HepG2 (cell line): ENCODE measurements at regions not wholly inside any gene's neighbourhood (a gene's known extent, or its start where the extent isn't known, plus 50 kb on each side); places are given as distances from the start of the nearest gene placed in this dataset.

Source experiments
- ATAC-seq: fragments of 200-7000 bp; cut with Tn5 transposase; 3 replicates; pipeline ENCODE4 v1.9.1; 2020; ENCODE audit warnings: mild to moderate bottlenecking, moderate library complexity
- BruUV-seq: library from RNA; stranded (reverse); fragments of 400-500 nt; replicated peaks from 2 replicates; lab custom pipeline; 2021; lab: Mats Ljungman, UMichigan
- CTCF ChIA-PET: fragments of 300-600 bp; formaldehyde crosslinking; extraction: SDS; loops from one replicate; lab custom pipeline; 2021; ENCODE audit warnings: low total read pairs, inconsistent platforms, low intra/inter-chr PET ratio; lab: Yijun Ruan, JAX
- POLR2A ChIA-PET: fragments of 350-600 bp; sonication (Branson Sonifier 250); formaldehyde crosslinking; loops from one replicate; lab custom pipeline; 2020; ENCODE audit warnings: antibody characterized with exemption, inconsistent platforms; lab: Yijun Ruan, JAX
- DNase-seq: peaks from one replicate; pipeline ENCODE4 v3.0.0-alpha.2; 2015; ENCODE audit warnings: low spot score
- FAIRE-seq: peaks from 3 replicates; lab custom pipeline; 2011; peaks lifted over from hg19 to GRCh38; lab: Jason Lieb, UNC
- H2AFZ ChIP-seq: one replicate; pipeline ENCODE4 v1.6.1; 2011; ENCODE audit warnings: low read length, inconsistent platforms
- H3K27ac ChIP-seq: fragments of 300-600 bp; 3 replicates; pipeline ENCODE4 v1.8.0; 2011; ENCODE audit warnings: mixed run types, mild to moderate bottlenecking, mixed read lengths, low read length, inconsistent platforms; ENCODE audit not compliant: insufficient read depth; ENCODE audit errors: extremely low read length
- H3K27me3 ChIP-seq, 2 experiments: fragments of 200-600 bp in 1 of 2; 2 replicates in 1 of 2; 3 replicates in 1 of 2; pipeline versions ENCODE4 v1.6.0 to v1.8.0; 2011; ENCODE audit warnings: low read length in 2 of 2, mild to moderate bottlenecking in 2 of 2, moderate library complexity in 2 of 2, inconsistent platforms in 1 of 2; ENCODE audit not compliant: insufficient read depth in 2 of 2, control insufficient read depth in 1 of 2
- H3K36me3 ChIP-seq, 2 experiments: fragments of 200-600 bp in 1 of 2; replicated peaks in 1 of 2; 2 replicates in 1 of 2; 3 replicates in 1 of 2; pipeline versions ENCODE4 v1.5.1 to v1.8.0; 2011; ENCODE audit warnings: low read length in 2 of 2, inconsistent platforms in 1 of 2; ENCODE audit not compliant: insufficient read depth in 2 of 2, control insufficient read depth in 1 of 2
- H3K4me1 ChIP-seq: 2 replicates; pipeline ENCODE4 v1.5.1; 2012; ENCODE audit warnings: low read length, inconsistent platforms; ENCODE audit not compliant: insufficient read depth
- H3K4me2 ChIP-seq: 2 replicates; pipeline ENCODE4 v1.6.0; 2011; ENCODE audit warnings: low read depth, low read length, inconsistent platforms
- H3K4me3 ChIP-seq, 3 experiments: fragments of 200-600 bp in 1 of 3; sonication (generic), shearing (Covaris generic) in 1 of 3; replicated peaks in 1 of 3; 2 replicates each; pipeline ENCODE4 v1.5.1; 2011 to 2016; ENCODE audit warnings: low read length in 3 of 3, inconsistent platforms in 2 of 3, low read depth in 2 of 3, mild to moderate bottlenecking in 2 of 3, control low read depth in 1 of 3, mixed read lengths in 1 of 3; ENCODE audit not compliant: insufficient read depth in 1 of 3
- H3K79me2 ChIP-seq: one replicate; pipeline ENCODE4 v1.6.1; 2011; ENCODE audit warnings: low read length, inconsistent platforms; ENCODE audit not compliant: insufficient read depth
- H3K9ac ChIP-seq: 2 replicates; pipeline ENCODE4 v1.6.0; 2011; ENCODE audit warnings: mild to moderate bottlenecking, low read depth, low read length, inconsistent platforms; ENCODE audit not compliant: insufficient read depth
- H3K9me3 ChIP-seq: 2 replicates; pipeline ENCODE4 v1.5.1; 2012; ENCODE audit warnings: mild to moderate bottlenecking, low read length
- H4K20me1 ChIP-seq: 2 replicates; pipeline ENCODE4 v1.6.0; 2011; ENCODE audit warnings: inconsistent platforms, mild to moderate bottlenecking, low read length, moderate library complexity; ENCODE audit not compliant: insufficient read depth
- GLI4 ChIP-seq: sonication (generic); formaldehyde crosslinking; IDR thresholded peaks from 2 replicates; pipeline ENCODE4 v1.5.1; 2020; ENCODE audit warnings: missing genetic modification reagents, mild to moderate bottlenecking, moderate library complexity, borderline replicate concordance
- PHF8 ChIP-seq: sonication (generic); formaldehyde crosslinking; IDR thresholded peaks from 2 replicates; pipeline ENCODE4 v1.5.0; 2020; ENCODE audit warnings: missing genetic modification reagents
- SNAPC4 ChIP-seq: sonication (generic); formaldehyde crosslinking; IDR thresholded peaks from 2 replicates; pipeline ENCODE4 v1.4.0; 2020; ENCODE audit warnings: mild to moderate bottlenecking, missing genetic modification reagents
- WIZ ChIP-seq: sonication (generic); formaldehyde crosslinking; IDR thresholded peaks from 2 replicates; pipeline ENCODE4 v1.5.1; 2020; ENCODE audit warnings: mild to moderate bottlenecking, missing genetic modification reagents
- ZHX1 ChIP-seq: sonication (generic); formaldehyde crosslinking; IDR thresholded peaks from 2 replicates; pipeline ENCODE4 v1.8.1; 2022; ENCODE audit warnings: low read depth, mild to moderate bottlenecking, missing genetic modification reagents
- ZNF143 ChIP-seq: sonication (generic); formaldehyde crosslinking; IDR thresholded peaks from 2 replicates; pipeline ENCODE4 v1.4.0; 2020; ENCODE audit warnings: missing genetic modification reagents
- ZNF160 ChIP-seq: sonication (generic); formaldehyde crosslinking; IDR thresholded peaks from 2 replicates; pipeline ENCODE4 v1.8.0; 2022; ENCODE audit warnings: mild to moderate bottlenecking, inconsistent platforms, missing genetic modification reagents
- ZNF780A ChIP-seq: sonication (generic); formaldehyde crosslinking; IDR thresholded peaks from 2 replicates; pipeline ENCODE4 v1.8.0; 2022; ENCODE audit warnings: mild to moderate bottlenecking, missing genetic modification reagents, moderate library complexity
- ZSCAN21 ChIP-seq: sonication (generic); formaldehyde crosslinking; IDR thresholded peaks from 2 replicates; pipeline ENCODE4 v1.8.0; 2022; ENCODE audit warnings: mild to moderate bottlenecking, missing genetic modification reagents, moderate library complexity, borderline replicate concordance
- WGBS: methylation state at CpG from one replicate; pipeline ENCODE4 v1.1.6; 2017; ENCODE audit warnings: low lambda C conversion rate; 5-methylcytosine and 5-hydroxymethylcytosine counted together
- in situ Hi-C: cut with HindIII; loops from 2 replicates; pipeline ENCODE4 v1.10.0; 2017; ENCODE audit warnings: low pct_unique_long_range_greater_than_20kb; ENCODE audit not compliant: extremely low pct_ligation_motif_present
- intact Hi-C: fragments of 100-400 bp; cut with micrococcal nuclease; formaldehyde crosslinking; loops from one replicate; pipeline ENCODE4 v1.10.0; 2022; ENCODE audit not compliant: unreplicated experiment

GRCh38 chr11:127191261-127191660 is 190.7 kb upstream of the KIRREL3 start:
- no peak overlapping the region for H3K4me2 ChIP-seq
- in situ Hi-C loops, result no loop called here
- intact Hi-C loops, result no loop called here
- no peak for TF ChIP-seq WIZ
- no peak for TF ChIP-seq GLI4 (CRISPR knock-in tag)
- TF ChIP-seq ZNF143 (CRISPR knock-in tag), result no peak
- no peak for TF ChIP-seq PHF8
- no peak for TF ChIP-seq ZNF780A (CRISPR knock-in tag)
- TF ChIP-seq ZNF160, result no peak
- TF ChIP-seq SNAPC4 (CRISPR knock-in tag), result no peak
- TF ChIP-seq ZSCAN21 (CRISPR knock-in tag), result no peak
- no peak for TF ChIP-seq ZHX1 (CRISPR knock-in tag)
- no peak overlapping the region for H2AFZ ChIP-seq
- DNase-seq (no peak), FAIRE-seq (no peak), ATAC-seq (no peak)
- H3K36me3 ChIP-seq, result no peaks in the 10 kb centered on the region
- H3K4me3 ChIP-seq, result no peak overlapping the region
- ChIA-PET POLR2A (no interaction called here), CTCF (no interaction called here)
- H3K79me2 ChIP-seq, result no peaks in the 10 kb centered on the region
- H3K9me3 ChIP-seq, result no peaks in the 10 kb centered on the region
- no peaks in the 10 kb centered on the region for H4K20me1 ChIP-seq
- WGBS, result 0% methylated on average over 3 of the region's 3 CpGs
- no TSS peak for BruUV-seq
- H3K27me3 ChIP-seq, result no peaks in the 10 kb centered on the region
- no peaks in the 10 kb centered on the region for H3K4me1 ChIP-seq
- H3K9ac ChIP-seq, result no peak overlapping the region
- H3K27ac ChIP-seq, result no peak overlapping the region
